ENCODE measurements at regions not wholly inside any gene's neighbourhood (a gene's known extent, or its start where the extent isn't known, plus 50 kb on each side); places are given as distances from the start of the nearest gene placed in this dataset.
"Not testable (repeated sequence)": the region's sequence is repeated elsewhere in the genome, so short reads cannot be mapped to it uniquely, and the experiment has no call there.

DNA sequence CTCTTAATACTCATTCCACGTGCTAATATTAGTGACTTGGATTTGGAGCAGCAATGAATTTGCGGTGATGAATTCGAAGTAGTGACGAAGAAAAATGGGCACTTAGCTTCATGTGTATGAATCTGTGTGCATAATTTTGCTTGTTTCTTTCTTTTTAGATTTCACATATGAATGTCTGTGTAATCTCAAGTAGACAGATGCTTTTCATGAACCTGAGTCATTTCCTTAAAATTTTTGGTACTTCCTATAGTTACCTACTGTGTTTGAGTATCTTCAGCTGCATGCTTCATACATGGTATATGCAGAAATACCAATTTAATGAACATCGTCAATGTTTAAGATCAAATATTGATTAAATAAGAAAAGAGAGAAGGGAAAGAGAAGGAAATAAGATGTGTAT lies 540.2 kb downstream of the RAB38 start:
- Histone ChIP-seq H3K27me3 (ENCODE audit: low read depth) (no peaks in the 10 kb centered on the region), H3K4me1 (no peaks in the 10 kb centered on the region), H3K27ac (no peak overlapping the region), H3K36me3 (no peaks in the 10 kb centered on the region), H3K9me3 (no peaks in the 10 kb centered on the region), H3K4me3 (no peak overlapping the region)
- intact Hi-C loops (cut with DNase I), result no loop called here
- TF ChIP-seq, protein P1, sequence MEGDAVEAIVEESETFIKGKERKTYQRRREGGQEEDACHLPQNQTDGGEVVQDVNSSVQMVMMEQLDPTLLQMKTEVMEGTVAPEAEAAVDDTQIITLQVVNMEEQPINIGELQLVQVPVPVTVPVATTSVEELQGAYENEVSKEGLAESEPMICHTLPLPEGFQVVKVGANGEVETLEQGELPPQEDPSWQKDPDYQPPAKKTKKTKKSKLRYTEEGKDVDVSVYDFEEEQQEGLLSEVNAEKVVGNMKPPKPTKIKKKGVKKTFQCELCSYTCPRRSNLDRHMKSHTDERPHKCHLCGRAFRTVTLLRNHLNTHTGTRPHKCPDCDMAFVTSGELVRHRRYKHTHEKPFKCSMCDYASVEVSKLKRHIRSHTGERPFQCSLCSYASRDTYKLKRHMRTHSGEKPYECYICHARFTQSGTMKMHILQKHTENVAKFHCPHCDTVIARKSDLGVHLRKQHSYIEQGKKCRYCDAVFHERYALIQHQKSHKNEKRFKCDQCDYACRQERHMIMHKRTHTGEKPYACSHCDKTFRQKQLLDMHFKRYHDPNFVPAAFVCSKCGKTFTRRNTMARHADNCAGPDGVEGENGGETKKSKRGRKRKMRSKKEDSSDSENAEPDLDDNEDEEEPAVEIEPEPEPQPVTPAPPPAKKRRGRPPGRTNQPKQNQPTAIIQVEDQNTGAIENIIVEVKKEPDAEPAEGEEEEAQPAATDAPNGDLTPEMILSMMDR (IDR thresholded peaks at IDR 0.05), result no peak
- DNase-seq (no peak), ATAC-seq (no peak)

DNA sequence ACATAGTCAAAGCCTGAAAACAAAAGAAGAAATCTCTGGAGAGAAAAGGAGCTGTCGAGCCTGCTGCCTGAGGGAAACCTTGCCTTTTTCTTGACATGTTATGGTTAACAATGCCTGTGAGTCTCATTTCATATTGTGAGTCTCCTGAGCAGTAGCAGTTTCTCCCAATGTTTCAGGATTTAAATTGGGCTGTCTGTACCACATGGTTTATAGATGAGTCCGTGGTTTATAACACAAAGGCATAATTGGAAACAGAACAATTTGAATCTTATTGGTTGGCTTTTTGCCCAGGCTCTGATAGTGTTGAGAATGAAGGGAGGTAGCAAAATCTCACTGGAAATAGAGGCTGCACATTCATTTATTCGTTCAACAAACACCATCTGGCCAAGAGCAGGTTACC lies 540.9 kb downstream of the RAB38 start:
- TF ChIP-seq, protein P1 (IDR thresholded peaks at IDR 0.05), result no peak
- H3K36me3 ChIP-seq, result no peaks in the 10 kb centered on the region
- no peaks in the 10 kb centered on the region for H3K4me1 ChIP-seq
- H3K27me3 ChIP-seq (ENCODE audit: low read depth), result no peaks in the 10 kb centered on the region
- H3K9me3 ChIP-seq, result no peaks in the 10 kb centered on the region
- no peak for ATAC-seq
- H3K27ac ChIP-seq, result no peak overlapping the region
- no peak overlapping the region for H3K4me3 ChIP-seq
- intact Hi-C loops (cut with DNase I), result no loop called here
- no peak for DNase-seq

DNA sequence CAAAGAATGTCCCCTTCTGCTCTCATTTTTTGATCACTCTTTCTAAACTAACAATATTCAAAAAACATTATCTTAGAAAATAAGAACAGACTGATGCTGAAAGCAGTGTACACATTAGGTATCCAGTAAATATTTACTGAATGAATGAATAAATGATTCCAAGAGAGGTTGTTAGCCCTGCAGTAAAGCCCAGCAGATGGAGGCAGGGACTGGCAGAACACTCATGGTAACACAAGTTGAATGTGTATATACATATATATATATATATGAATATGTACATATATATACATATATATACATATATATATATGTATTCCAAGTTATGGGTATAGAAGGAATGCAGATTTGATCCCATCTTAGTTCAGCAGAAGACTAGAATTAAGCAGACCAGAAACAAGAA lies 546.3 kb downstream of the RAB38 start:
- Histone ChIP-seq H3K27me3 (ENCODE audit: low read depth) (no peaks in the 10 kb centered on the region), H3K27ac (no peak overlapping the region), H3K36me3 (no peaks in the 10 kb centered on the region), H3K9me3 (no peaks in the 10 kb centered on the region), H3K4me1 (no peaks in the 10 kb centered on the region), H3K4me3 (no peak overlapping the region)
- TF ChIP-seq, protein P1 (IDR thresholded peaks at IDR 0.05), result no peak
- DNase-seq, result no peak
- no peak for ATAC-seq
- intact Hi-C loops (cut with DNase I), result no loop called here

DNA sequence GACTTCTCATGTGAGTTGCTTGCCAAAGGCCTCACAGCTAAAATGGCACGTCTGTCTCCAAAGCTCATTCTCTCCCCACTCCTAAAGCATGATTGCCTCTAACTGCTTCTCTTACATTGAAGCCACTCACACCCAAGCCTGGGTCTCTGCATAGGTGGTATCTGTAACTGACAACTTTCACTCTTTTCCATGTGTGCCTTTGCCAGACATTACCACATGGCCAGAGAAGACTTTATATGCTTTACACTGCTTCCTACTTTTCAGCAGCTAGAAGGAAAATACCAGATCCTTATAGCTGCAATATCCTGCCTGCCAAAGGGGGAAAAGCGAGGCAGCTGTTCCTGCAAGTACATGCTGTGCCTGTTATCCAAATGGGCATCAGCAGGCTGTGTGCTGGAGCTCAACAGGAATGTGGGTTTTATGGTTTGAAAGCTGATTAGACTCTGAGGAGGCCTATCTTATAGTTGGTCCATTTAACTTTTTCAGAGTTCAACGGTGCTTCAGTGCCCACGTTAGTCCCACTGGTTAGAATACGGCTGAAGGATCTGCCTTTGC lies 547.1 kb downstream of the RAB38 start:
- Histone ChIP-seq H3K27ac (no peak overlapping the region), H3K4me1 (no peaks in the 10 kb centered on the region), H3K27me3 (ENCODE audit: low read depth) (no peaks in the 10 kb centered on the region), H3K4me3 (no peak overlapping the region), H3K36me3 (no peaks in the 10 kb centered on the region), H3K9me3 (no peaks in the 10 kb centered on the region)
- ATAC-seq (no peak), DNase-seq (no peak)
- intact Hi-C loops (cut with DNase I), result no loop called here
- TF ChIP-seq, protein P1 (IDR thresholded peaks at IDR 0.05), result no peak

DNA sequence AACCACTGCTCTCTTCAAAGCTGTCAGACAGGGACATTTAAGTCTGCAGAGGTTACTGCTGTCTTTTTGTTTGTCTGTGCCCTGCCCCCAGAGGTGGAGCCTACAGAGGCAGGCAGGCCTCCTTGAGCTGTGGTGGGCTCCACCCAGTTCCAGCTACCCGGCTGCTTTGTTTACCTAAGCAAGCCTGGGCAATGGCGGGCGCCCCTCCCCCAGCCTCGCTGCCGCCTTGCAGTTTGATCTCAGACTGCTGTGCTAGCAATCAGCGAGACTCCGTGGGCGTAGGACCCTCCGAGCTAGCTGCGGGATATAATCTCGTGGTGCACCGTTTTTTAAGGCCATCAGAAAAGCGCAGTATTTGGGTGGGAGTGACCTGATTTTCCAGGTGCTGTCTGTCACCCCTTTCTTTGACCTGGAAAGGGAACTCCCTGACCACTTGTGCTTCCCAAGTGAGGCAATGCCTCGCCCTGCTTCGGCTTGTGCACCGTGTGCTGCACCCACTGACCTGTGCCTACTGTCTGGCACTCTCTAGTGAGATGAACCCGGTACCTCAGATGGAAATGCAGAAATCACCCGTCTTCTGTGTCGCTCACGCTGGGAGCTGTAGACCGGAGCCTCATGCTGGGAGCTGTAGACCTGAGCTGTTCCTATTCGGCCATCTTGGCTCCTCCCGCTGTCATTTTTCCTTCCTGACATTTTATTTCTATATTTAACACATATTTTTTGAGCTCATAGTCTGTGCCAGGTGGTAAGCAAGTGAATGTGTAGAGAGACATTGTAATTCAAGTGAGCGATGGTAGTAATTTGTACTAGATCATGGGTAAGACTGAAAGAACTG lies 551.5 kb downstream of the RAB38 start:
- H3K4me1 ChIP-seq; H3K27me3 ChIP-seq (ENCODE audit: low read depth); DNase-seq; intact Hi-C loops (cut with DNase I); H3K36me3 ChIP-seq; H3K9me3 ChIP-seq; H3K4me3 ChIP-seq; ATAC-seq; H3K27ac ChIP-seq: not testable (repeated sequence)

DNA sequence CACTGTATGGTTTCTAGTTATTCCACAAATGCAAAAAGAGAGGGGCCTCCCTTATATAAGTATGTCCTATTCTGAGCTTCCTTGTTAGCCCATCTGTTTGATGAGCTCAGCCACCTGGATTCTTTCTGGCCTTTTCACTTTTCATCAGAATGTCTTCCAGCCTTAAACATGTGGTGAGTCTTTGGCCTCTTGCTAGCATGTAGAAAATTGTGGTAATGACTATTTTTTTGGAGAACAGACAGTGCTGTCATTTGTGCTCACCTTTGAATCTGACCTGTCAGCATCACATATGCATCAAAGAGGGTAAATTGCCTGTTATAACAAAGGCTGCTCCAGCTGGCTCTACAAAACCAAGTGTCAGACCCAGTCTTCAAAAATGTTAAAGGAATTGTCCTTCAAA lies 558.7 kb downstream of the RAB38 start:
- Histone ChIP-seq H3K4me1 (no peaks in the 10 kb centered on the region), H3K4me3 (no peak overlapping the region), H3K9me3 (no peaks in the 10 kb centered on the region), H3K36me3 (no peaks in the 10 kb centered on the region), H3K27ac (no peak overlapping the region), H3K27me3 (ENCODE audit: low read depth) (no peaks in the 10 kb centered on the region)
- TF ChIP-seq, protein P1 (IDR thresholded peaks at IDR 0.05), result no peak
- DNase-seq (no peak), ATAC-seq (no peak)
- intact Hi-C loops (cut with DNase I), result no loop called here
